BJ (cell line): ENCODE measurements at regions not wholly inside any gene's neighbourhood (a gene's known extent, or its start where the extent isn't known, plus 50 kb on each side); places are given as distances from the start of the nearest gene placed in this dataset.
A peak's percentile ranks its signal among the peaks of the same experiment; 100 is the strongest.

ENCODE experiments used
- CTCF ChIA-PET: fragments of 350-600 bp; formaldehyde crosslinking; extraction: SDS; loops from one replicate; lab custom pipeline; 2021; ENCODE audit warnings: antibody characterized with exemption, inconsistent platforms; lab: Yijun Ruan, JAX
- POLR2A ChIA-PET: fragments of 300-600 bp; sonication (Branson Sonifier 250); formaldehyde crosslinking; extraction: SDS; loops from one replicate; lab custom pipeline; 2021; ENCODE audit warnings: antibody characterized with exemption; lab: Charles Lee
- DNase-seq: peaks from one replicate; pipeline ENCODE4 v3.0.0-alpha.2; 2011; ENCODE audit warnings: low read depth
- H3K27me3 ChIP-seq: 2 replicates; pipeline ENCODE4 v1.6.0; 2011; ENCODE audit warnings: low read length; ENCODE audit not compliant: control insufficient read depth, insufficient read depth
- H3K36me3 ChIP-seq: 2 replicates; pipeline ENCODE4 v1.5.1; 2011; ENCODE audit warnings: low read length; ENCODE audit not compliant: control insufficient read depth, insufficient read depth
- H3K4me3 ChIP-seq: 2 replicates; pipeline ENCODE4 v1.5.1; 2011; ENCODE audit warnings: low read depth, mild to moderate bottlenecking, control low read depth, low read length
- TF ChIP-seq, protein P1 (sequence below): IDR thresholded peaks from 2 replicates; pipeline ENCODE4 v1.5.1; 2011; ENCODE audit warnings: low read depth, mild to moderate bottlenecking, control low read depth, inconsistent platforms, low read length, moderate library complexity; ENCODE audit not compliant: insufficient read depth

- TF ChIP-seq, protein P1, sequence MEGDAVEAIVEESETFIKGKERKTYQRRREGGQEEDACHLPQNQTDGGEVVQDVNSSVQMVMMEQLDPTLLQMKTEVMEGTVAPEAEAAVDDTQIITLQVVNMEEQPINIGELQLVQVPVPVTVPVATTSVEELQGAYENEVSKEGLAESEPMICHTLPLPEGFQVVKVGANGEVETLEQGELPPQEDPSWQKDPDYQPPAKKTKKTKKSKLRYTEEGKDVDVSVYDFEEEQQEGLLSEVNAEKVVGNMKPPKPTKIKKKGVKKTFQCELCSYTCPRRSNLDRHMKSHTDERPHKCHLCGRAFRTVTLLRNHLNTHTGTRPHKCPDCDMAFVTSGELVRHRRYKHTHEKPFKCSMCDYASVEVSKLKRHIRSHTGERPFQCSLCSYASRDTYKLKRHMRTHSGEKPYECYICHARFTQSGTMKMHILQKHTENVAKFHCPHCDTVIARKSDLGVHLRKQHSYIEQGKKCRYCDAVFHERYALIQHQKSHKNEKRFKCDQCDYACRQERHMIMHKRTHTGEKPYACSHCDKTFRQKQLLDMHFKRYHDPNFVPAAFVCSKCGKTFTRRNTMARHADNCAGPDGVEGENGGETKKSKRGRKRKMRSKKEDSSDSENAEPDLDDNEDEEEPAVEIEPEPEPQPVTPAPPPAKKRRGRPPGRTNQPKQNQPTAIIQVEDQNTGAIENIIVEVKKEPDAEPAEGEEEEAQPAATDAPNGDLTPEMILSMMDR: no peak
- no peak for DNase-seq
- ChIA-PET POLR2A (no interaction called here), CTCF (no interaction called here)
- Histone ChIP-seq H3K36me3 (no peaks in the 10 kb centered on the region), H3K27me3 (no peaks in the 10 kb centered on the region; the same call in 1 of the 2 replicates), H3K4me3 (no peak overlapping the region)
These were observed 94.0 kb downstream of the CENPW start for GRCh38 chr6:126433927-126434326.

- Histone ChIP-seq H3K4me3 (no peak overlapping the region), H3K36me3 (no peaks in the 10 kb centered on the region), H3K27me3 (no peaks in the 10 kb centered on the region)
- no peak for DNase-seq
- CTCF ChIA-PET: no interaction called here
- TF ChIP-seq, protein P1: no peak
- POLR2A ChIA-PET: no interaction called here
These were observed 97.3 kb downstream of the CENPW start for GRCh38 chr6:126437205-126437604.

GRCh38 chr6:126439040-126439439, 99.1 kb downstream of the CENPW start:
- CTCF ChIA-PET: interaction anchor here (0.7 kb wide), 1 partner anchor 951 kb away, joined by 4 read pairs; no protein-coding TSS in a partner anchor
- no peak for DNase-seq
- Histone ChIP-seq H3K36me3 (no peaks in the 10 kb centered on the region), H3K27me3 (no peaks in the 10 kb centered on the region), H3K4me3 (no peak overlapping the region)
- POLR2A ChIA-PET: no interaction called here
- TF ChIP-seq, protein P1: no peak

- CTCF ChIA-PET: no interaction called here
- no peak for DNase-seq
- POLR2A ChIA-PET: no interaction called here
- no peaks in the 10 kb centered on the region for H3K36me3 ChIP-seq
- no peaks in the 10 kb centered on the region for H3K27me3 ChIP-seq
- H3K4me3 ChIP-seq: no peak overlapping the region
- TF ChIP-seq, protein P1: no peak
These were observed 101.0 kb downstream of the CENPW start for GRCh38 chr6:126440923-126441322.

DNA sequence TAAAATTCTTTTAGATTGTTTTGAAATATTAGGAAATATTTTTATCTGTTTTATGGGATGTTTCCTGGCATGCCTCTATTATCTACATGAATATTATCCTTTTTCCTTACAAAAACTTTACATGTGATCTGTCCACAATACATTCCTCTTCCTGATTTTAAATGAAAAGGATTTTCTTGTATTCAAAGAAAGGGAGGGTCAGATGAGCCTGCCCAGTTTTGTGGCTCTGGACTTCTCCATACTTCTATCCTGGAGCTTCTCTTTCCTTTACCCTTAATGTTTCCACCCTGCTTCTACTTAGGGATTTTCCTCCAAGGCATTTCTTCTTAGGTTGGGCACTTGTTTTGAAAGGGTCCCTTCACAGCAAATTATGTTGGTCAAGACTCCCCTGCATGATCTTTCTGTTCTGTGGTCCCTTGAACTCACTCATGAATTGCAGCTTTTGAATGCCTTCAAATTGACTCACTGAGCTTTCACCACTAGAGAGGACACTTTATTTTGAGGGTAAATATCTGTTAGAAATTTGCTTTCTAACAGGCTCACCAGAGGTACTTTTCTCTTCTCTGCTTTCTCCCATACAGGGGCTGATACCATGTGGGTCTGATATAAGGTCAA, 104.9 kb downstream of the CENPW start:
- POLR2A ChIA-PET: no interaction called here

More for the DNA sequence above, 104.9 kb downstream of the CENPW start:
- no peak overlapping the region for H3K4me3 ChIP-seq
- TF ChIP-seq, protein P1: no peak
- no peaks in the 10 kb centered on the region for H3K27me3 ChIP-seq
- H3K36me3 ChIP-seq: no peaks in the 10 kb centered on the region
- peak; percentile 2 for DNase-seq
- CTCF ChIA-PET: interaction anchor here (0.8 kb wide), 1 partner anchor 332 kb away, joined by 3 read pairs; no protein-coding TSS in a partner anchor
